CD8-positive, alpha-beta memory T cell (primary cell): ENCODE measurements at regions not wholly inside any gene's neighbourhood (a gene's known extent, or its start where the extent isn't known, plus 50 kb on each side); places are given as distances from the start of the nearest gene placed in this dataset.

Experiments used
- CTCF ChIA-PET: fragments of 350-600 bp; sonication (Branson Sonifier 250); formaldehyde crosslinking; loops from one replicate; lab custom pipeline; 2021; ENCODE audit warnings: antibody characterized with exemption; lab: Charles Lee
- POLR2A ChIA-PET: fragments of 350-600 bp; sonication (Branson Sonifier 250); formaldehyde crosslinking; loops from one replicate; lab custom pipeline; 2021; ENCODE audit warnings: antibody characterized with exemption; lab: Charles Lee
- DNase-seq, 5 donors: peaks; one replicate each; pipeline versions ENCODE4 v3.0.0 to v3.0.0-alpha.2; 2020 to 2022; ENCODE audit warnings: mixed read lengths in 1 of 5
- H3K27ac ChIP-seq: one replicate; pipeline ENCODE4 v1.7.0; 2013; ENCODE audit warnings: low read depth, mild to moderate bottlenecking, low read length, moderate library complexity
- H3K27me3 ChIP-seq: 2 replicates; pipeline ENCODE4 v1.7.0; 2013; ENCODE audit warnings: low read length, mild to moderate bottlenecking; ENCODE audit not compliant: insufficient read depth, poor library complexity, severe bottlenecking
- H3K36me3 ChIP-seq: 2 replicates; pipeline ENCODE4 v1.7.0; 2013; ENCODE audit warnings: mild to moderate bottlenecking, low read length, moderate library complexity; ENCODE audit not compliant: insufficient read depth
- H3K4me1 ChIP-seq: 2 replicates; pipeline ENCODE4 v1.7.0; 2013; ENCODE audit warnings: mild to moderate bottlenecking, low read length, moderate library complexity; ENCODE audit not compliant: insufficient read depth
- H3K4me3 ChIP-seq: 2 replicates; pipeline ENCODE4 v1.7.0; 2013; ENCODE audit warnings: mild to moderate bottlenecking, low read length
- H3K9me3 ChIP-seq: 2 replicates; pipeline ENCODE4 v1.7.0; 2013; ENCODE audit warnings: mild to moderate bottlenecking, low read length
- H3K27ac Mint-ChIP-seq, 8 donors: one replicate each; pipeline ENCODE4 v1.8.0; 2020 to 2021; ENCODE audit warnings: mixed read lengths in 8 of 8, mild to moderate bottlenecking in 6 of 8, inconsistent platforms in 3 of 8, moderate library complexity in 3 of 8
- H3K27me3 Mint-ChIP-seq, 2 donors: one replicate each; pipeline ENCODE4 v1.8.0; 2020 to 2021; ENCODE audit warnings: mixed read lengths in 2 of 2, mild to moderate bottlenecking in 1 of 2, moderate library complexity in 1 of 2
- H3K36me3 Mint-ChIP-seq, 3 donors: one replicate each; pipeline ENCODE4 v1.8.0; 2020 to 2021; ENCODE audit warnings: mixed read lengths in 3 of 3, inconsistent platforms in 1 of 3, mild to moderate bottlenecking in 1 of 3
- H3K4me1 Mint-ChIP-seq, 3 donors: one replicate each; pipeline ENCODE4 v1.8.0; 2020 to 2021; ENCODE audit warnings: mixed read lengths in 3 of 3, inconsistent platforms in 1 of 3, mild to moderate bottlenecking in 1 of 3
- H3K4me3 Mint-ChIP-seq, 7 donors: one replicate each; pipeline ENCODE4 v1.8.0; 2020 to 2021; ENCODE audit warnings: mixed read lengths in 7 of 7, mild to moderate bottlenecking in 6 of 7, moderate library complexity in 4 of 7, inconsistent platforms in 2 of 7
- H3K9me3 Mint-ChIP-seq, 5 donors: one replicate each; pipeline ENCODE4 v1.8.0; 2020 to 2022; ENCODE audit warnings: mixed read lengths in 5 of 5, mild to moderate bottlenecking in 3 of 5, moderate library complexity in 2 of 5, inconsistent platforms in 1 of 5

DNA sequence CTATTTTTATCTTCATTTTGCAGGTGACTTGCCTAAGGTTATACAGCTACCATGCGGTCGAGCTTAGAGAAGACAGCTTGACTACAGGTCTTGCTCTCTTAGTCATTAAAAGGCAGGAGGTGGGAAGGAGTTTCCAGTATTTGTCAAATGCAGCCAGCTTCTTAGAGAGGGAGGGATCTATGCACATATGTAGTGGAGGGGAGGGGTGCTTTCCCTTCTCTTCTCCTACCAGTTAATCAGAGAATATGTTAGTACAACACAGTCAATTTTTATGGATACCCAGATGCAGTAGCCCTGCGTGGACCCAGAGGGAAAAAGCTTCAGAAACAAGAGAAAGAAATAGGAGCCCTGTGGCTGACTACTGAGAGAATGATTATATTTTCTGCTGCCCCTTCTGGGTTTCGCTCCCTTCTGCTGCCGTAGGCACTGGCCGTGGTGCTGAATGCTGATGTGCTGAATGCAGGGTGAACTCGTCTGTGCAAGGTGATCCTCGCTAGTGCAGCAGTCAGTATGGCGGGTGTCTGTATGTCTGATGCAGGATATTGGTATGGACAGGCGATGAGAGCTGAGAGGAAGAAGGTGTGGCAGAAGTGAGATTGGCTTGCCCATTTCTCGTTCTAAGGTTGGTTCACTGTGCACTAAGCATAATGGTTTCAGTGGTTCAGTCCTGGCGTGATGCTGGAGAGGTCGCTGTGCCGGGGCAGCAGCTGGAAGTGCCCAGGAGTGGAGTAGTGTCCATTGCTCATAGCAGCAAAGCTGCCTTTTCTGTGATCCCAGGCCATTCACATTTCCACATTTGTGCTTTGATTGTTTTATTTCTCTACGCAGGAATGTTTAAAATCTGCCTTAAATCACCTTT is 189.2 kb upstream of the PODXL start:
- H3K4me1 Mint-ChIP-seq, result no peaks in the 10 kb centered on the region
- peaks cover 9 to 16% of the 10 kb centered on the region in 2 donors for H3K27me3 Mint-ChIP-seq
- no peak overlapping the region for H3K4me3 Mint-ChIP-seq
- H3K27ac ChIP-seq, result no peak overlapping the region
- H3K9me3 ChIP-seq, result no peaks in the 10 kb centered on the region
- H3K27me3 ChIP-seq, result no peaks in the 10 kb centered on the region
- peaks cover 0 to 3% (median 0%) of the 10 kb centered on the region in 5 donors for H3K9me3 Mint-ChIP-seq
- H3K36me3 ChIP-seq, result no peaks in the 10 kb centered on the region
- ChIA-PET CTCF (no interaction called here), POLR2A (no interaction called here)
- no peaks in the 10 kb centered on the region for H3K4me1 ChIP-seq
- H3K4me3 ChIP-seq, result no peak overlapping the region
- H3K27ac Mint-ChIP-seq, result no peak overlapping the region
- H3K36me3 Mint-ChIP-seq, result no peaks in the 10 kb centered on the region
- DNase-seq, result no peak

- H3K9me3 ChIP-seq, result no peaks in the 10 kb centered on the region
- H3K4me3 ChIP-seq, result no peak overlapping the region
- H3K36me3 ChIP-seq, result no peaks in the 10 kb centered on the region
- Mint-ChIP-seq H3K4me1 (no peaks in the 10 kb centered on the region), H3K4me3 (no peak overlapping the region), H3K9me3 (peaks cover 0 to 3% (median 0%) of the 10 kb centered on the region in 5 donors), H3K36me3 (no peaks in the 10 kb centered on the region), H3K27ac (no peak overlapping the region), H3K27me3 (peaks cover 10 to 29% of the 10 kb centered on the region in 2 donors)
- DNase-seq, result no peak
- no peaks in the 10 kb centered on the region for H3K4me1 ChIP-seq
- CTCF ChIA-PET, result interaction anchor here (0.5 kb wide), 1 partner anchor 14 kb away, joined by 3 read pairs; no protein-coding TSS in a partner anchor
- POLR2A ChIA-PET, result no interaction called here
- H3K27me3 ChIP-seq, result no peaks in the 10 kb centered on the region
- H3K27ac ChIP-seq, result no peak overlapping the region
Measured at GRCh38 chr7:131741446-131741845, 185.0 kb upstream of the PODXL start.

DNA sequence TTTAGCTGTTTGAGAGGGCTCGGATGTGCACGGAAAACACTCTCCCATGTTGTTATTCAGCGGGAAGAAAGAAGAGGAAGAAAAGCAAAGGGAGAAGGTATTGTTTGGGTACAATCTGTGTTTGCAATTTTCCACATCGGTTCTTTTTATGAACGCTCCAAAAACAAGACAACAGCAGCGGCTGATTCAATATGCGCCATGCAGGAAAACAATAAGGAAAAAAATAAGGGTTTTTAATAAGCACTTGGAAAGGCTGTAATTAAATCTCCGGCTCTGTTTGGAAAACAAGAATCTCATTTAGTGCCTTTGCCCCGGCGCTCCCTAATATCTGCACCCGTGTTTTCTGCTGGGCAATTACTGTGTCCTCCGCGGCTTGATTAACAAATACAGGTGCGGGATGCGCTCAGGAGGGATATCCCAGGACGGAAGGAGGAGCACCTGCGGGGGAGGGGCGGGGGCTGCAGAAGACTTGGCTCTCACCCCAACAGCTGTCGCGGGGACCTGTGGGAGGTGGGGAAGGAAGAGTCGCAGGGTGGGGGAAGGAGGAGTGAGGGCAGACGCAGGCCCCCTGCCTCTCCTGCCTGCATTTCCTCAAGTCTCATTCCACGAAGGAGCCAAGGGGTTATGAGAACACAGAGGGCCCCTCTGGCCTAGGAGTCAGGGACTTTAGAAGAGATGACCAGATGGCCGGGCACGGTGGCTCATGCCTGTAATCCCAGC is 181.5 kb upstream of the PODXL start:
- no peak for DNase-seq
- Mint-ChIP-seq H3K9me3 (no peaks in the 10 kb centered on the region), H3K4me3 (no peak overlapping the region), H3K36me3 (no peaks in the 10 kb centered on the region), H3K4me1 (no peaks in the 10 kb centered on the region), H3K27ac (no peak overlapping the region), H3K27me3 (peaks cover 23 to 43% of the 10 kb centered on the region in 2 donors)
- no peak overlapping the region for H3K27ac ChIP-seq
- H3K4me1 ChIP-seq, result no peaks in the 10 kb centered on the region
- ChIA-PET CTCF (no interaction called here), POLR2A (no interaction called here)
- no peaks in the 10 kb centered on the region for H3K36me3 ChIP-seq
- H3K27me3 ChIP-seq, result no peaks in the 10 kb centered on the region
- no peaks in the 10 kb centered on the region for H3K9me3 ChIP-seq
- no peak overlapping the region for H3K4me3 ChIP-seq

- ChIA-PET POLR2A (no interaction called here), CTCF (no interaction called here)
- Histone ChIP-seq H3K9me3 (no peaks in the 10 kb centered on the region), H3K27ac (no peak overlapping the region), H3K36me3 (no peaks in the 10 kb centered on the region), H3K4me3 (no peak overlapping the region), H3K27me3 (no peaks in the 10 kb centered on the region), H3K4me1 (no peaks in the 10 kb centered on the region)
- H3K27me3 Mint-ChIP-seq, result peaks cover 22 to 55% of the 10 kb centered on the region in 2 donors
- no peak for DNase-seq
- H3K4me1 Mint-ChIP-seq, result no peaks in the 10 kb centered on the region
- H3K9me3 Mint-ChIP-seq, result peaks cover 0 to 3% (median 0%) of the 10 kb centered on the region in 5 donors
- no peak overlapping the region for H3K27ac Mint-ChIP-seq
- H3K4me3 Mint-ChIP-seq, result no peak overlapping the region
- no peaks in the 10 kb centered on the region for H3K36me3 Mint-ChIP-seq
Measured at GRCh38 chr7:131735101-131735500, 178.7 kb upstream of the PODXL start.

DNA sequence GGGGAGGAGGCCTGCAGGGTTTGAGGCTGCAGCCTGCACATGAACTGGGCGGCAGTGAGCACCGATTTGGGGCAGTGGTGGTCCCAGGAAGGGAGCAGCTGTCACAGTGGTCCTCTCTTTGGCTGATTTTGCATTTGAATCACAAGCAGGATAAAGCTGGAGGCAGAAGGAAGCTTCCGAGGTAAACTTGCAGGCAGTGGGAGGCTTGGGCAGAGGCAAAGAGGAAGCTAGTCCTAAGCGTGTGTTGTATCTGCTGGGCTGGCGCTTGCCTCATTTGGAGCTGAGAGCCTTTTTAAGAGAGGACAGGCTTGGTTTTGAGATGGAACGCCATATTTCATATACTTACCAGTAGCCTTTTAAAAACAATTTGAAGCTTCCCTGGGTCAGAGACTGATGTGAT is 177.2 kb upstream of the PODXL start:
- Histone ChIP-seq H3K36me3 (no peaks in the 10 kb centered on the region), H3K27ac (no peak overlapping the region), H3K27me3 (no peaks in the 10 kb centered on the region), H3K9me3 (no peaks in the 10 kb centered on the region), H3K4me1 (no peaks in the 10 kb centered on the region), H3K4me3 (no peak overlapping the region)
- no peaks in the 10 kb centered on the region for H3K36me3 Mint-ChIP-seq
- no peaks in the 10 kb centered on the region for H3K4me1 Mint-ChIP-seq
- ChIA-PET CTCF (no interaction called here), POLR2A (no interaction called here)
- no peak overlapping the region for H3K27ac Mint-ChIP-seq
- H3K4me3 Mint-ChIP-seq, result no peak overlapping the region
- peaks cover 21 to 56% of the 10 kb centered on the region in 2 donors for H3K27me3 Mint-ChIP-seq
- DNase-seq, result no peak
- H3K9me3 Mint-ChIP-seq, result peaks cover 0 to 7% (median 4%) of the 10 kb centered on the region in 5 donors

GRCh38 chr7:131727189-131727588 is 170.8 kb upstream of the PODXL start:
- CTCF ChIA-PET, result no interaction called here
- POLR2A ChIA-PET, result no interaction called here
- no peak for DNase-seq
- H3K36me3 ChIP-seq, result no peaks in the 10 kb centered on the region
- H3K9me3 ChIP-seq, result no peaks in the 10 kb centered on the region
- H3K4me3 ChIP-seq, result no peak overlapping the region
- no peaks in the 10 kb centered on the region for H3K27me3 ChIP-seq
- H3K27me3 Mint-ChIP-seq, result peaks cover 16 to 29% of the 10 kb centered on the region in 2 donors
- no peaks in the 10 kb centered on the region for H3K36me3 Mint-ChIP-seq
- no peaks in the 10 kb centered on the region for H3K4me1 ChIP-seq
- H3K27ac Mint-ChIP-seq, result no peak overlapping the region
- H3K4me3 Mint-ChIP-seq, result no peak overlapping the region
- peaks cover 0 to 7% (median 4%) of the 10 kb centered on the region in 5 donors for H3K9me3 Mint-ChIP-seq
- no peaks in the 10 kb centered on the region for H3K4me1 Mint-ChIP-seq
- no peak overlapping the region for H3K27ac ChIP-seq

DNA sequence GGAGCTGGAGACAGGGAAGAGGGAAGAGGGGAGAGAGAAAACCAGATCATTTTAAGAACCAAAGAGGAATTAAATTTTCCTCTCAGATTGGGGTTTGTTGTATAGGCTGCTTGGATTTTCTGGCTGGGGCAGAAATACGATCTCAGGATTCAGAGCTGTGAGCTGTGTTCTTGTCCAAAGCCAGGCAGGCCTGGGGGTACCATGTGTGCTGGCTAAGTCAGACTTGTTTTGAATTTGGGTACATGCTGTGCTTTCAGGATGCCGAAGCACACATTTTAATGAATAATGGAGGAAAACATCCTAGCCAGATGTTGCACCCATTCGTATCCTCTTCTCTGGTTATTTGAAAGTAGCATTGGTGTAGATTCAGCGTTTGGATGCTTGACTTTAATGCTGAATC is 170.3 kb upstream of the PODXL start:
- Histone ChIP-seq H3K27ac (no peak overlapping the region), H3K27me3 (no peaks in the 10 kb centered on the region), H3K4me3 (no peak overlapping the region), H3K9me3 (no peaks in the 10 kb centered on the region), H3K36me3 (no peaks in the 10 kb centered on the region), H3K4me1 (no peaks in the 10 kb centered on the region)
- Mint-ChIP-seq H3K36me3 (no peaks in the 10 kb centered on the region), H3K27ac (no peak overlapping the region), H3K9me3 (peaks cover 0 to 7% (median 3%) of the 10 kb centered on the region in 5 donors), H3K4me1 (no peaks in the 10 kb centered on the region), H3K27me3 (peaks cover 15 to 24% of the 10 kb centered on the region in 2 donors), H3K4me3 (no peak overlapping the region)
- DNase-seq, result no peak
- POLR2A ChIA-PET, result no interaction called here
- CTCF ChIA-PET, result interaction anchor here (1.2 kb wide), 1 partner anchor 38 kb away, joined by 3 read pairs; no protein-coding TSS in a partner anchor

DNA sequence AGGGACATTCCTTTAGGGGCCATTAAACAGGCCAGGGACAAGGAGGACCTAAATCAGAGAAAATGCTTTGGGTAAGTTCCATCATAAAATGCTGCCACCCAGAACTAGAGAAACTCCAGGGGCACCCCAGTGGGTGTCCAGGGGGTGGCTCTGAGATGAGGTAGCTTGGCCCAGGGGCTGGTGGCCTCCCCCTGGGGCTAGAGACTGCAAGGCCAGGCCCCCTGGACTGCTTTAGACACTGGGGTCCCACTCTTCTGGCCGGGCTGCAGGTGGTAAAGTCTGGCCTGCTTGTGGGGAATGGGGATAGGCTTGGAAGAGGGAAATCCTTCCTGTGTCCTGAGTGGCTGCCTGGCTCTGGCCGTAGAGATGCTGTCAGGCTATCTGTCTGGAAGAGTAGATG is 169.6 kb upstream of the PODXL start:
- Histone ChIP-seq H3K4me3 (no peak overlapping the region), H3K9me3 (no peaks in the 10 kb centered on the region), H3K27ac (no peak overlapping the region), H3K27me3 (no peaks in the 10 kb centered on the region), H3K36me3 (no peaks in the 10 kb centered on the region), H3K4me1 (no peaks in the 10 kb centered on the region)
- peaks cover 0 to 7% (median 3%) of the 10 kb centered on the region in 5 donors for H3K9me3 Mint-ChIP-seq
- no peaks in the 10 kb centered on the region for H3K36me3 Mint-ChIP-seq
- H3K27ac Mint-ChIP-seq, result no peak overlapping the region
- H3K27me3 Mint-ChIP-seq, result peaks cover 15 to 23% of the 10 kb centered on the region in 2 donors
- no peak overlapping the region for H3K4me3 Mint-ChIP-seq
- DNase-seq, result no peak
- no peaks in the 10 kb centered on the region for H3K4me1 Mint-ChIP-seq
- CTCF ChIA-PET, result interaction anchor here (1.2 kb wide), 1 partner anchor 37 kb away, joined by 3 read pairs; no protein-coding TSS in a partner anchor
- POLR2A ChIA-PET, result no interaction called here
